Duodenal mucosa (tissue), 2 donors: ENCODE measurements at regions not wholly inside any gene's neighbourhood (a gene's known extent, or its start where the extent isn't known, plus 50 kb on each side); places are given as distances from the start of the nearest gene placed in this dataset.

Experiments used
- H3K27ac ChIP-seq: one replicate; pipeline ENCODE4 v1.7.0; 2013; ENCODE audit warnings: low read depth, low read length
- H3K27me3 ChIP-seq, 2 donors: one replicate each; pipeline ENCODE4 v1.7.0; 2013; ENCODE audit warnings: low read length in 2 of 2, control low read depth in 1 of 2; ENCODE audit not compliant: insufficient read depth in 2 of 2, control insufficient read depth in 1 of 2
- H3K36me3 ChIP-seq, 2 donors: one replicate each; pipeline ENCODE4 v1.7.0; 2013; ENCODE audit warnings: low read length in 2 of 2, control low read depth in 1 of 2; ENCODE audit not compliant: insufficient read depth in 2 of 2, control insufficient read depth in 1 of 2
- H3K4me1 ChIP-seq, 2 donors: one replicate each; pipeline ENCODE4 v1.7.0; 2013; ENCODE audit warnings: low read length in 2 of 2, control low read depth in 1 of 2; ENCODE audit not compliant: insufficient read depth in 2 of 2, control insufficient read depth in 1 of 2
- H3K4me3 ChIP-seq, 2 donors: one replicate each; pipeline ENCODE4 v1.7.0; 2013; ENCODE audit warnings: low read length in 2 of 2, low read depth in 1 of 2
- H3K9ac ChIP-seq, 2 donors: one replicate each; pipeline ENCODE4 v1.7.0; 2013; ENCODE audit warnings: low read length in 2 of 2, low read depth in 1 of 2
- H3K9me3 ChIP-seq, 2 donors: one replicate each; pipeline ENCODE4 v1.7.0; 2013; ENCODE audit warnings: low read length in 2 of 2, control low read depth in 1 of 2; ENCODE audit not compliant: control insufficient read depth in 1 of 2

DNA sequence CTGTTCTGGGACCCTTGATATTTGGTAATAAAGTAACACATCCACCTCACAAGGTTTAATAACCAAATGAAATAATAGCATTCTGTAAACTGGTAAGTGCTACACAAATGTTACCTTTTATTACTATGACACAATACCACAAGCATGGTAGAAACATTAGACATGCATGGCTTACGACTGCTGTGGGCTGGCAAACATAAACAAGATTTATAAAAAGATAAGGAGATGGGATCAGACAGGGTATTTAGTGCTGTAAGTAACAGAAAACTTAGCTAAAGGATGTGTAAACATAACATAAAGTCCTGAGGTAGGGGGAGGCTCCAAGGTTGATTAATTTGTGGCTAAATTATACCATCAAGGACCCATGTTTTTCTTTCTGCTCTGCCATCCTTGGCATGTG is 212.6 kb downstream of the BARHL2 start:
- H3K4me3 ChIP-seq: no peak overlapping the region
- H3K27me3 ChIP-seq: no peaks in the 10 kb centered on the region
- no peaks in the 10 kb centered on the region for H3K4me1 ChIP-seq
- no peaks in the 10 kb centered on the region for H3K9me3 ChIP-seq
- no peak overlapping the region for H3K9ac ChIP-seq
- no peak overlapping the region for H3K27ac ChIP-seq
- no peaks in the 10 kb centered on the region for H3K36me3 ChIP-seq

DNA sequence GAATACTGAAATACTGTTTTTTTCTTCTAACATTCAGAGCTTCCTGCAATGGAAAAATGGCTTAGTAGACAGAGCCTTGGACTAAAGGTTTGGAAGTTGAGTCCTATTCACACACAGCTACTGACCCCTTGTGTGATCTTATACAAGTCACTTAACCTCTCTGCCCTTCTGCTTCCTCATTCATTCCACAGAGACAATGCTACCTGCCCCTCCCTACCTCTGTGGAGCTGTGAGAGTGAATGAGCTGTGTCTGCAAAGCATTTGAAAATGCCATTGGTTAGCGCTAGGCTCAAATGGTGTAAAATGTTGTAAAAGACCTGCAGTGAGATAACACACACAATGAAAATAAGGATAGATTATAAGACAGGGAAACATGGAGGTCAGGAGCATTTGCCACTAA is 214.4 kb downstream of the BARHL2 start:
- Histone ChIP-seq H3K4me3 (no peak overlapping the region), H3K27ac (no peak overlapping the region), H3K9ac (no peak overlapping the region), H3K4me1 (no peaks in the 10 kb centered on the region), H3K36me3 (no peaks in the 10 kb centered on the region), H3K27me3 (no peaks in the 10 kb centered on the region), H3K9me3 (no peaks in the 10 kb centered on the region)

DNA sequence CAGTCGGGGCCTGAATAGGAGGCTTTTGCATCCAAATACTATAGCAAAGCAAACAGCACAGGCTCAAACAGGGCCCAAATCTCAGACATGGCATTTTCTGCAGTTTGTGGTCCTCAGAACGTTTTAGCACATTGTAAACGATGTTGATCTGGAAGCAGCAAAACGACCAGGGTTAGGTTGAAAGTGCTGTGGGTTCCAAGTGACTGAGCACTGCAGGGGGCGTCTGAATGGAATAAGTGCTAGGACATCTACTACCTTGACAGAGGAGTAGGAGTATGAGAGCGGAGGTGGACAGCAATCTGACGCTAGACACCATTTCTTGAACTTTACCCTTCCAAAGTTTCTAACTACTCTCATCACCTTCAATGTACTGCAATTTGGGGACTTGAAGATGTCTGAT is 214.9 kb downstream of the BARHL2 start:
- Histone ChIP-seq H3K4me1 (no peaks in the 10 kb centered on the region), H3K36me3 (no peaks in the 10 kb centered on the region)

DNA sequence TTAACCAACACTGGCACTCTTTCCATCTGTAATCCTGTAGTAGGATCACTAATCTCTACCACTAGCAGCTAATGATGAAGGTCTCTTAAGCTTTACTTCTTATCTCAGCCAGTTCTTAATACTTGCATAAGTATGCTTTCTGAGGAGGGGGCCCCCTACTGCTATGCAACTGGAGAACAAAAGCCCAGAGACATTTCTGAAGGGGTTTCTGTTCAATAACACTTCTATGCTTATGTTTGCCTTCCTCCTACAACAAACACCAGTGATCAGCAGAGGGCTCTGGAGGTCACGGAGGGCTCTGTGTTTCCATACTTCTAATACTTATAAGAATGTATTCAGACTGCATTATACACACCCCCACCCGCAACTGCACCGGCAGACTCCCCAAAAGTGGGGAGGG is 215.8 kb downstream of the BARHL2 start:
- Histone ChIP-seq H3K9ac (no peak overlapping the region), H3K9me3 (no peaks in the 10 kb centered on the region), H3K36me3 (no peaks in the 10 kb centered on the region), H3K4me1 (no peaks in the 10 kb centered on the region), H3K27ac (no peak overlapping the region), H3K27me3 (no peaks in the 10 kb centered on the region), H3K4me3 (no peak overlapping the region)

More for the DNA sequence above, 214.9 kb downstream of the BARHL2 start:
- Histone ChIP-seq H3K4me3 (no peak overlapping the region), H3K27ac (no peak overlapping the region), H3K9ac (no peak overlapping the region), H3K9me3 (no peaks in the 10 kb centered on the region), H3K27me3 (no peaks in the 10 kb centered on the region)

DNA sequence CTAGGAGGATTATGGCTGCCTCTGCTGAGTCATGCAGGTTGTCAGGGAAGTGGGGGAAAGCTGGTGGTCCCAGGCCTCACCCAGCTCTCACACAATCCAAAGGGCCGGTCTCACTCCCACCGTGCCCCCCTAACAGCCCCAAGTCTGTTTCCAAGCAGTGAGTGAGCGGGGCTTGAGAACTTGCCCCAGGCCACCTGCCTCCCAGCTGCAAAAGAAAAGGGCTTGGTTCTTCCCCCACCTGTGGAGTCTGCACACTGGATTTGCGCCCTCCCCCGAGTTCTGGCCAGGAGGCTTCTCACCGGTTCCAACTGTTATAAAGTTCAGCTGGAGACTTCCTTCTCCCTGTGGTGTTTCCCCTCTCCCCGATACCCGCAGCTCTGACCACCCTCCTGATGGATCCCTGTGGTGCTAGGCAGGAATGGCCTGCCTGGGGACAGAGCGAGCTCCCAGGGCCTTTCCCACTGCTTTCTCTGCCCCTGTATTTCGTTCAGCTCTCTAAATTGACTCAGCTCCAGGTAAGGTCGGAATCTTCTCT is 222.3 kb downstream of the BARHL2 start:
- no peaks in the 10 kb centered on the region for H3K4me1 ChIP-seq
- no peaks in the 10 kb centered on the region for H3K9me3 ChIP-seq
- no peaks in the 10 kb centered on the region for H3K27me3 ChIP-seq
- no peak overlapping the region for H3K4me3 ChIP-seq
- no peak overlapping the region for H3K27ac ChIP-seq
- H3K36me3 ChIP-seq: no peaks in the 10 kb centered on the region
- no peak overlapping the region for H3K9ac ChIP-seq

DNA sequence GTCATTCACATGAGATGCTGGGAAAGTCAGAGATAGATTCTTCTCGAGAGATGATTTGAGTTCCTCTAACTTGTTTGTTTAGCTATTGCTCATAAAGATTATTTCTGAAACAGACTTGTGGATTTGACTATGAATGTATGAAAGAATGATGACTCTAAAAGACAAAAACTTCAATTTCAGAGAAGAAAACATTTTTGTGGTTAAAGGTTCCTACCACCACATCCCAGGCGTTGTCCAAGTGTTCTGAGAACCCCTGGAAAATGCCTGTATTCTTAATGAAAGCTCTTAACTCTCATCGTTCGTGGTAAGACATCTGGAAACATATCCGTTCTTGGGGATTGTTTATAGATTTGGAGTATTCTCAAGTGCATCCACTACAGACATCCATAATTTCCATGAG is 228.7 kb downstream of the BARHL2 start:
- Histone ChIP-seq H3K27ac (no peak overlapping the region), H3K9ac (no peak overlapping the region), H3K27me3 (no peaks in the 10 kb centered on the region), H3K4me3 (no peak overlapping the region), H3K9me3 (no peaks in the 10 kb centered on the region), H3K36me3 (no peaks in the 10 kb centered on the region), H3K4me1 (no peaks in the 10 kb centered on the region)

DNA sequence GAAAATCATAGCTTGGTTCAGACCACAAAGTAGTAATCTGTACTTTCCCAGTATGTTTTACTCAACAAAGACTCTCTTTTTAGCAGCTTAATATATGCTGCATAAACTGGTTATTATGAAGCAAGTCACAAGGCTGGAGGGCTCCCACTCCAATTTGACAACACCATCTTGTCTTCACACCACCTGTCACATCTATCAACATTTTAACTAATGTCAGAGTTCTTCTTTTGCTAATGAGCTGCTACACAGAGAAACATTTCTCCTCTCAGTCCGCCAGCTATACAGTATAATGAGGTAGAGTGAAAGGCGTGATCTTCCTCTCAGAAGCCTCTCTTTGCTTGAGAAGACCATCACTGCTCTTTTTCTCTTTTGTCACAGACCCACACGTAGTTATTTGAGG is 230.1 kb downstream of the BARHL2 start:
- no peaks in the 10 kb centered on the region for H3K9me3 ChIP-seq
- H3K4me1 ChIP-seq: no peaks in the 10 kb centered on the region
- no peaks in the 10 kb centered on the region for H3K36me3 ChIP-seq
- H3K27ac ChIP-seq: no peak overlapping the region
- H3K4me3 ChIP-seq: no peak overlapping the region
- H3K9ac ChIP-seq: no peak overlapping the region
- no peaks in the 10 kb centered on the region for H3K27me3 ChIP-seq

DNA sequence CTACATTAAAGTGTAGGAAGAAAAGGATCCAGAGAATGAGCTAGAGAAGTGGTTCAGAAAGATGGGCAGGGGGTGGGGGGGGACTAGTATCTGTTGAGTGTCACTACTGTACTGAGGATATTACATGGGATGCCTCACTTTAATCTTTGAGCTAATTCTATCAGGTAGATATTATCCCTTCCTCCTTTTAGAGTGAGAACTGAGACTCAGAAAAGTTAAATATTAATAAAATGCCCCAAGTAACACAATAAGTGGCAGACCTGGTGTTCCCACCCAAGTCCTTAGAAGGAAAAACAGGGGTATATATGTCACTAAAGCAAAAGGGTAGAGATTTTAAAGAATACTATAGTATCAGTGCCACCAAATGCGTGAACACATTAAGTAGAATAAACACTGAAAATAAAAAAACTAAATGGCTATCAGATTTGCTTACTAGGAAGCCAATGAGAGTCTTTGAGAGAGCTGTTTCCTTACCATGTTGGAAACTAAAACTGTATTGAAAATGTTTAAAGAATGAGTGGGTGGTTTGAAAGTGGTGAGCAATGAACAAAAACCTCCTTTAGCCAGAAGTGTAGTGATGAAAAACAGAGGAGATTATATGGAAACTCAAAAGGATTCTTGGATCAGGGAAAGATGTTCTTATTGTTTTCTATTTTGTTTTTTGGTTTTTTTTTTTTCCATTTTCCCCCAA is 230.8 kb downstream of the BARHL2 start:
- H3K9me3 ChIP-seq: no peaks in the 10 kb centered on the region
- H3K4me3 ChIP-seq: no peak overlapping the region
- no peaks in the 10 kb centered on the region for H3K4me1 ChIP-seq
- H3K9ac ChIP-seq: no peak overlapping the region
- H3K27ac ChIP-seq: no peak overlapping the region
- H3K36me3 ChIP-seq: no peaks in the 10 kb centered on the region
- no peaks in the 10 kb centered on the region for H3K27me3 ChIP-seq

DNA sequence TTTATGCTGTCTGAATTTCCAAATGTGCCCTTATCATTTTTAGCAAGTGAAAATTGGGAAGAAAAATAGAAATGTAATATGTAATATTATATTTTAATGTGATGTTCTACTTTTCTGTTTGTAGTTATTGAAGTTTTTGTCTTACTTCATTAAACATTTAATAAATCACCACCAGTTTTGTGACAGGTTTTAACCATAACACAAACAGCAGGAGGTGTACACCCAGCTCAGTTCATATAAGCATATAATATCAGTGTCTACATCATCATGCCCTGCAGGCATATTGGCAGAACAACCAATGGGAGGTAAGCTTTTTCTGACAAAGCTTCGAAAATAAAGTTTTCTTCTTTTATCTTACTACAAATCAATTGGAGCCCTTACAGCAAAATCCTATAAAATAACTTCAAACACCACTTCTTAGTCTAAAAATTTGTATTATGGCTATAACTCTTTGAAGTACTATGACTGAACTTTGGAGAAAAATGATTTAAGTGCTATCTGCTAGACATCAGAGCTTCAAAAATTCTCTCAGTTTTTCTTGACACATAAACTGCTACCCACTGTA is 236.7 kb downstream of the BARHL2 start:
- no peaks in the 10 kb centered on the region for H3K27me3 ChIP-seq
- H3K9me3 ChIP-seq: no peaks in the 10 kb centered on the region
- H3K4me3 ChIP-seq: no peak overlapping the region
- no peak overlapping the region for H3K27ac ChIP-seq
- H3K9ac ChIP-seq: no peak overlapping the region
- H3K4me1 ChIP-seq: no peaks in the 10 kb centered on the region
- no peaks in the 10 kb centered on the region for H3K36me3 ChIP-seq

DNA sequence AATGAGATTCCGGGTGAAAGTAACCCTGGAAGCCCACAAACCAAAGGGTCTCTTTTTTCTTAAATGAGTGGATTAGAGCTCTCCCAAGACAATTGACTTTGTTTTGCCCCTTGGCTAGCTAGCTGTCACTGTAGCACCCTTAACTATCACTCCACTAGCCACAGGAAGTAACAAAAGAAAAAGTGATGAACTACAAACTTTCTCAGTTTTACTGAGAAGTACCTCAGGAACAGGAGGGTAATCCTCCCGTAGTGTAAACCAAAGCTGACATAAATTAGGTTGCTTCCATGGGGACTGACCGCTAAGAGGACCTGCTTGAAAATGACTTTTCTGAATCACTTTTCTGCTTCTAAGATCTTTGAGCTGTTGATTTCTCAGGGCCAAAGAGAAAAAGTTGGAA is 240.1 kb downstream of the BARHL2 start:
- Histone ChIP-seq H3K27ac (no peak overlapping the region), H3K36me3 (no peaks in the 10 kb centered on the region), H3K27me3 (no peaks in the 10 kb centered on the region), H3K4me3 (no peak overlapping the region), H3K4me1 (no peaks in the 10 kb centered on the region), H3K9me3 (no peaks in the 10 kb centered on the region), H3K9ac (no peak overlapping the region)
